H1 (cell line): ENCODE measurements at regions not wholly inside any gene's neighbourhood (a gene's known extent, or its start where the extent isn't known, plus 50 kb on each side); places are given as distances from the start of the nearest gene placed in this dataset.

Source experiments
- CTCF ChIA-PET: fragments of 300-600 bp; sonication (Branson Sonifier 250); formaldehyde crosslinking; loops from one replicate; lab custom pipeline; 2021; ENCODE audit not compliant: partially characterized antibody; lab: Charles Lee
- POLR2A ChIA-PET: fragments of 300-600 bp; sonication (Branson Sonifier 250); formaldehyde crosslinking; loops from one replicate; lab custom pipeline; 2021; ENCODE audit warnings: inconsistent platforms; ENCODE audit not compliant: partially characterized antibody; lab: Charles Lee
- DNase-seq, 2 experiments: peaks; one replicate each; pipeline versions ENCODE4 v3.0.0 to v3.0.0-alpha.2; 2010 to 2022; ENCODE audit warnings: low spot score in 2 of 2, low read depth in 1 of 2, mixed read lengths in 1 of 2
- FAIRE-seq: peaks from 2 replicates; lab custom pipeline; 2011; peaks lifted over from hg19 to GRCh38; lab: Jason Lieb, UNC
- H2AFZ ChIP-seq: 2 replicates; pipeline ENCODE4 v1.8.1; 2012; ENCODE audit warnings: low read length, inconsistent platforms
- H2AK5ac ChIP-seq: 2 replicates; pipeline ENCODE4 v1.6.1; 2013; ENCODE audit warnings: low read depth, low read length
- H2BK120ac ChIP-seq: replicated peaks from 2 replicates; pipeline ENCODE3; 2013; ENCODE audit warnings: low read depth, low read length, inconsistent platforms
- H2BK12ac ChIP-seq: 2 replicates; pipeline ENCODE4 v1.6.1; 2013; ENCODE audit warnings: low read depth, low read length
- H2BK15ac ChIP-seq: 2 replicates; pipeline ENCODE4 v1.6.1; 2013; ENCODE audit warnings: low read length
- H2BK20ac ChIP-seq: 2 replicates; pipeline ENCODE4 v1.6.1; 2013; ENCODE audit warnings: low read length
- H2BK5ac ChIP-seq: 2 replicates; pipeline ENCODE4 v1.6.1; 2013; ENCODE audit warnings: low read depth, low read length
- H3K14ac ChIP-seq: 2 replicates; pipeline ENCODE4 v1.6.1; 2013; ENCODE audit warnings: inconsistent platforms; ENCODE audit not compliant: insufficient read length
- H3K18ac ChIP-seq: 2 replicates; pipeline ENCODE4 v1.6.1; 2013; ENCODE audit warnings: low read length; ENCODE audit errors: extremely low read depth
- H3K23ac ChIP-seq: 2 replicates; pipeline ENCODE4 v1.6.1; 2013; ENCODE audit warnings: inconsistent platforms; ENCODE audit not compliant: insufficient read length
- H3K23me2 ChIP-seq: 2 replicates; pipeline ENCODE4 v1.6.1; 2013; ENCODE audit warnings: low read depth, low read length
- H3K27ac ChIP-seq: 2 replicates; pipeline ENCODE4 v1.6.1; 2011; ENCODE audit warnings: low read depth, low read length, inconsistent platforms
- H3K27me3 ChIP-seq, 4 experiments: replicated peaks in 1 of 4; 1 replicate in 1 of 4; 2 replicates in 3 of 4; pipeline versions ENCODE4 v1.6.1 to v1.8.1; 2011 to 2013; ENCODE audit warnings: low read length in 3 of 4, mild to moderate bottlenecking in 3 of 4, inconsistent platforms in 2 of 4, mixed read lengths in 2 of 4, moderate library complexity in 1 of 4; ENCODE audit not compliant: control insufficient read depth in 3 of 4, insufficient read depth in 3 of 4; ENCODE audit errors: extremely low read depth in 1 of 4
- H3K36me3 ChIP-seq, 4 experiments: 2 replicates each; pipeline versions ENCODE4 v1.6.1 to v1.8.1; 2011 to 2013; ENCODE audit warnings: mild to moderate bottlenecking in 4 of 4, low read length in 3 of 4, moderate library complexity in 2 of 4, control low read depth in 1 of 4, inconsistent platforms in 1 of 4; ENCODE audit not compliant: insufficient read depth in 4 of 4, control insufficient read depth in 2 of 4
- H3K4ac ChIP-seq: replicated peaks from 2 replicates; pipeline ENCODE3; 2013; ENCODE audit warnings: low read length, low read depth, mixed read lengths, inconsistent platforms; ENCODE audit not compliant: insufficient read length
- H3K4me1 ChIP-seq, 4 experiments: replicated peaks in 1 of 4; 1 replicate in 1 of 4; 2 replicates in 3 of 4; pipeline versions ENCODE4 v1.6.1 to v1.8.1; 2011 to 2013; ENCODE audit warnings: low read length in 3 of 4, inconsistent platforms in 2 of 4, mixed read lengths in 1 of 4; ENCODE audit not compliant: insufficient read depth in 4 of 4, control insufficient read depth in 3 of 4
- H3K4me2 ChIP-seq, 2 experiments: 2 replicates each; pipeline versions ENCODE4 v1.6.1 to v1.8.1; 2011 to 2013; ENCODE audit warnings: low read depth in 2 of 2, low read length in 2 of 2, control low read depth in 1 of 2, inconsistent platforms in 1 of 2, mild to moderate bottlenecking in 1 of 2; ENCODE audit not compliant: insufficient read depth in 1 of 2
- H3K4me3 ChIP-seq, 4 experiments: fragments of 200-600, 300-600 bp in 1 of 4; sonication (generic), shearing (Covaris generic), sonication (Bioruptor Twin) in 1 of 4; 2 replicates each; pipeline versions ENCODE4 v1.5.1 to v1.8.1; 2011 to 2016; ENCODE audit warnings: low read length in 4 of 4, low read depth in 3 of 4, control low read depth in 2 of 4, inconsistent platforms in 2 of 4, mild to moderate bottlenecking in 2 of 4, mixed read lengths in 1 of 4, moderate library complexity in 1 of 4; ENCODE audit not compliant: insufficient read depth in 2 of 4; ENCODE audit errors: extremely low read depth in 1 of 4
- H3K56ac ChIP-seq: replicated peaks from 2 replicates; pipeline ENCODE3; 2013; ENCODE audit warnings: low read depth, mild to moderate bottlenecking, mixed read lengths, low read length, inconsistent platforms; ENCODE audit not compliant: insufficient read length
- H3K79me1 ChIP-seq: 2 replicates; pipeline ENCODE4 v1.6.1; 2013; ENCODE audit warnings: low read depth, low read length, control low read depth
- H3K79me2 ChIP-seq, 2 experiments: 2 replicates each; pipeline versions ENCODE4 v1.6.1 to v1.8.1; 2012 to 2013; ENCODE audit warnings: low read length in 2 of 2, mild to moderate bottlenecking in 2 of 2, inconsistent platforms in 1 of 2; ENCODE audit not compliant: insufficient read depth in 2 of 2, control insufficient read depth in 1 of 2
- H3K9ac ChIP-seq, 4 experiments: replicated peaks in 1 of 4; 1 replicate in 1 of 4; 2 replicates in 3 of 4; pipeline versions ENCODE4 v1.6.1 to v1.8.1; 2011 to 2013; ENCODE audit warnings: low read depth in 3 of 4, low read length in 3 of 4, control low read depth in 2 of 4, mild to moderate bottlenecking in 2 of 4, moderate library complexity in 2 of 4, inconsistent platforms in 1 of 4; ENCODE audit errors: extremely low read depth in 1 of 4
- H3K9me3 ChIP-seq, 2 experiments: 2 replicates each; pipeline versions ENCODE4 v1.6.1 to v1.8.1; 2012 to 2013; ENCODE audit warnings: mild to moderate bottlenecking in 2 of 2, moderate library complexity in 2 of 2, control low read depth in 1 of 2, inconsistent platforms in 1 of 2, low read depth in 1 of 2, low read length in 1 of 2, mixed read lengths in 1 of 2; ENCODE audit not compliant: insufficient read depth in 2 of 2
- H4K20me1 ChIP-seq, 2 experiments: replicated peaks in 1 of 2; 2 replicates each; pipeline versions ENCODE3 to v1.8.1; 2011 to 2013; ENCODE audit warnings: inconsistent platforms in 2 of 2, low read length in 2 of 2, mild to moderate bottlenecking in 1 of 2; ENCODE audit not compliant: insufficient read depth in 2 of 2, control insufficient read depth in 1 of 2
- H4K5ac ChIP-seq: 2 replicates; pipeline ENCODE4 v1.6.1; 2013; ENCODE audit warnings: low read length, low read depth, mixed read lengths, inconsistent platforms; ENCODE audit not compliant: insufficient read length
- H4K8ac ChIP-seq: 2 replicates; pipeline ENCODE4 v1.8.0; 2013; ENCODE audit warnings: mild to moderate bottlenecking, moderate library complexity, low read length, inconsistent platforms; ENCODE audit not compliant: insufficient read depth; ENCODE audit errors: extremely low read depth
- H4K91ac ChIP-seq: replicated peaks from 2 replicates; pipeline ENCODE3; 2013; ENCODE audit warnings: low read length, mixed read lengths, inconsistent platforms; ENCODE audit not compliant: insufficient read length
- TAF1 ChIP-seq: IDR thresholded peaks from 2 replicates; pipeline ENCODE4 v1.6.1; 2011; ENCODE audit warnings: mild to moderate bottlenecking, low read depth, low read length
- WGBS, 2 experiments: shearing (Covaris generic) in 1 of 2; methylation state at CpG; one replicate each; pipeline versions ENCODE4 v1.1.6 to v1.1.7; 2013 to 2015; ENCODE audit warnings: low lambda C conversion rate in 2 of 2, mixed read lengths in 2 of 2, inconsistent platforms in 1 of 2, low coverage in 1 of 2, missing lambda C conversion rate in 1 of 2; ENCODE audit not compliant: insufficient replicate concordance in 2 of 2, insufficient coverage in 1 of 2, insufficient read length in 1 of 2; ENCODE audit errors: extremely low coverage in 1 of 2, missing lambda C conversion rate in 1 of 2; 5-methylcytosine and 5-hydroxymethylcytosine counted together

DNA sequence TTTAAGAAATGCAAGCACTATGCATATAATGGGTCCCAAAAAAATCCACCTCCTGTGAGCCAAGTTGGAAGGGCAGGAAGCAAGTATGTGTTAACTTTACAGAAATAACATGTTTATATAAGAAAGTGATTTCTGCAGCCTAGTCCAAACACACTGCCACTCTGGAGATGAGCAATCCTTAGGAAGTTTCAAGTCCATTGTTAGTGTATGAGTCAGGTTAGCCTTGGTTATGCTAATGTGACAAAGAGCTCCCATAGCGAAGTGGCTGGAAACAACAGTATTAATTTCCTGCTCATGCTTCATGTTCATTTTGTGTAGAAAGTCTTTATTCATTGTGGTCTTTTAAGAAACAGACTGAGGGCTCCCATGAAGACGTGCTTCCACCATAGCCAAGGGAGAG lies 121.4 kb downstream of the TBXT start:
- DNase-seq (no peak), FAIRE-seq (no peak)
- H2AK5ac ChIP-seq: no peak overlapping the region
- no peaks in the 10 kb centered on the region for H3K23me2 ChIP-seq
- no peak overlapping the region for H4K8ac ChIP-seq
- no peaks in the 10 kb centered on the region for H4K20me1 ChIP-seq
- H3K4ac ChIP-seq: no peak overlapping the region
- no peak overlapping the region for H4K91ac ChIP-seq
- H3K9ac ChIP-seq: no peak overlapping the region
- no peak overlapping the region for H3K23ac ChIP-seq
- H3K4me3 ChIP-seq: no peak overlapping the region
- H2BK5ac ChIP-seq: no peak overlapping the region
- H3K56ac ChIP-seq: no peak overlapping the region
- H3K4me1 ChIP-seq: peaks cover 0 to 6% (median 0%) of the 10 kb centered on the region in 4 experiments; a peak in 1 of 7 replicates
- POLR2A ChIA-PET: no interaction called here
- no peak overlapping the region for H4K5ac ChIP-seq
- no peak overlapping the region for H2BK20ac ChIP-seq
- H2BK120ac ChIP-seq: no peak overlapping the region
- no peak for TF ChIP-seq TAF1
- CTCF ChIA-PET: interaction anchor here (0.7 to 6.4 kb wide), 2 partner anchors 13 to 52 kb away, joined by 3 to 22 read pairs; no protein-coding TSS in a partner anchor
- no peak overlapping the region for H3K14ac ChIP-seq
- H3K79me2 ChIP-seq: no peaks in the 10 kb centered on the region
- H3K27ac ChIP-seq: no peak overlapping the region
- H3K9me3 ChIP-seq: no peaks in the 10 kb centered on the region; a peak in 2 of 4 replicates
- H3K18ac ChIP-seq: no peak overlapping the region
- H3K36me3 ChIP-seq: no peaks in the 10 kb centered on the region
- H2BK12ac ChIP-seq: no peak overlapping the region; the same call in 1 of the 2 replicates
- H3K79me1 ChIP-seq: no peaks in the 10 kb centered on the region
- no peak overlapping the region for H3K4me2 ChIP-seq
- no peak overlapping the region for H2AFZ ChIP-seq
- H3K27me3 ChIP-seq: no peaks in the 10 kb centered on the region
- WGBS, 2 experiments: 81% methylated on average over 2 of the region's 2 CpGs; no CpG with 5 or more reads in 1 of the 2 experiments
- no peak overlapping the region for H2BK15ac ChIP-seq
